Calu3 (cell line): ENCODE measurements at regions not wholly inside any gene's neighbourhood (a gene's known extent, or its start where the extent isn't known, plus 50 kb on each side); places are given as distances from the start of the nearest gene placed in this dataset.

ENCODE experiments used
- BruUV-seq: library from RNA; stranded (reverse); fragments of 400-500 nt; replicated peaks from 2 replicates; lab custom pipeline; 2021; lab: Mats Ljungman, UMichigan
- CTCF ChIA-PET: fragments of 300-600 bp; sonication (Branson Sonifier 250); formaldehyde crosslinking; loops from one replicate; lab custom pipeline; 2022; ENCODE audit warnings: antibody characterized with exemption; lab: Charles Lee
- DNase-seq: peaks from one replicate; pipeline ENCODE4 v3.0.0; 2022
- H3K27ac Mint-ChIP-seq: one replicate; pipeline ENCODE4 v1.8.0; 2022; ENCODE audit warnings: mixed read lengths; ENCODE audit not compliant: unreplicated experiment
- H3K27me3 Mint-ChIP-seq: one replicate; pipeline ENCODE4 v1.8.0; 2022; ENCODE audit warnings: mixed read lengths; ENCODE audit not compliant: unreplicated experiment
- H3K36me3 Mint-ChIP-seq: one replicate; pipeline ENCODE4 v1.8.0; 2022; ENCODE audit warnings: mild to moderate bottlenecking, moderate library complexity, mixed read lengths; ENCODE audit not compliant: insufficient read depth, unreplicated experiment
- H3K4me1 Mint-ChIP-seq: one replicate; pipeline ENCODE4 v1.8.0; 2022; ENCODE audit warnings: mild to moderate bottlenecking, low read depth, mixed read lengths; ENCODE audit not compliant: unreplicated experiment
- H3K4me3 Mint-ChIP-seq: one replicate; pipeline ENCODE4 v1.8.0; 2022; ENCODE audit warnings: mild to moderate bottlenecking, low read depth, moderate library complexity, mixed read lengths; ENCODE audit not compliant: unreplicated experiment
- H3K9me3 Mint-ChIP-seq: one replicate; pipeline ENCODE4 v1.8.0; 2022; ENCODE audit warnings: low read depth, mixed read lengths; ENCODE audit not compliant: unreplicated experiment
- CTCF ChIP-seq: fragments of 200-600 bp; IDR thresholded peaks from one replicate; pipeline ENCODE4 v1.8.0; 2022; ENCODE audit warnings: antibody characterized with exemption; ENCODE audit not compliant: unreplicated experiment
- intact Hi-C: fragments of 100-400 bp; cut with micrococcal nuclease; formaldehyde crosslinking; loops from one replicate; pipeline ENCODE4 v1.10.0; 2022; ENCODE audit not compliant: unreplicated experiment

- CTCF ChIA-PET = interaction anchor here (0.8 to 1.0 kb wide), 2 partner anchors 262 to 382 kb away, joined by 3 to 4 read pairs; partner anchors contain the start of gene FOXD2
- H3K27me3 Mint-ChIP-seq = no peaks in the 10 kb centered on the region
- H3K4me1 Mint-ChIP-seq = peaks cover 8% of the 10 kb centered on the region
- no peak overlapping the region for H3K27ac Mint-ChIP-seq
- BruUV-seq = no TSS peak
- H3K4me3 Mint-ChIP-seq = no peak overlapping the region
- intact Hi-C loops = no loop called here
- no peaks in the 10 kb centered on the region for H3K36me3 Mint-ChIP-seq
- DNase-seq = no peak
- no peaks in the 10 kb centered on the region for H3K9me3 Mint-ChIP-seq
- TF ChIP-seq CTCF = no peak
These were observed 261.8 kb downstream of the FOXD2 start for GRCh38 chr1:47699492-47700235.

- intact Hi-C loops = no loop called here
- Mint-ChIP-seq H3K27me3 (no peaks in the 10 kb centered on the region), H3K36me3 (no peaks in the 10 kb centered on the region), H3K27ac (no peak overlapping the region), H3K9me3 (no peaks in the 10 kb centered on the region), H3K4me3 (no peak overlapping the region), H3K4me1 (peaks cover 8% of the 10 kb centered on the region)
- no TSS peak for BruUV-seq
- CTCF ChIA-PET = no interaction called here
- DNase-seq = no peak
- no peak for TF ChIP-seq CTCF
These were observed 263.4 kb downstream of the FOXD2 start for GRCh38 chr1:47701283-47701682.

- no peak overlapping the region for H3K27ac Mint-ChIP-seq
- intact Hi-C loops = no loop called here
- no peak overlapping the region for H3K4me3 Mint-ChIP-seq
- no peaks in the 10 kb centered on the region for H3K9me3 Mint-ChIP-seq
- CTCF ChIA-PET = no interaction called here
- no peaks in the 10 kb centered on the region for H3K36me3 Mint-ChIP-seq
- no peaks in the 10 kb centered on the region for H3K27me3 Mint-ChIP-seq
- no peak for DNase-seq
- no TSS peak for BruUV-seq
- H3K4me1 Mint-ChIP-seq = peaks cover 8% of the 10 kb centered on the region
- no peak for TF ChIP-seq CTCF
These were observed 264.1 kb downstream of the FOXD2 start for GRCh38 chr1:47701741-47702515.

GRCh38 chr1:47703156-47703825 is 265.4 kb downstream of the FOXD2 start:
- no TSS peak for BruUV-seq
- Mint-ChIP-seq H3K4me3 (no peak overlapping the region), H3K27ac (no peak overlapping the region), H3K4me1 (no peaks in the 10 kb centered on the region), H3K9me3 (no peaks in the 10 kb centered on the region), H3K36me3 (no peaks in the 10 kb centered on the region), H3K27me3 (peaks cover 8% of the 10 kb centered on the region)
- intact Hi-C loops = no loop called here
- no peak for DNase-seq
- CTCF ChIA-PET = interaction anchor here (0.6 to 1.3 kb wide), 3 partner anchors 23 to 268 kb away, joined by 3 to 18 read pairs (median 6); partner anchors contain the start of gene FOXD2
- no peak for TF ChIP-seq CTCF
